Liver (tissue), 8 donors: ENCODE measurements at regions not wholly inside any gene's neighbourhood (a gene's known extent, or its start where the extent isn't known, plus 50 kb on each side); places are given as distances from the start of the nearest gene placed in this dataset.

ENCODE experiments used
- DNase-seq: peaks from one replicate; pipeline ENCODE4 v3.0.0-alpha.2; 2017; ENCODE audit warnings: low spot score
- H3K27ac ChIP-seq, 2 donors: one replicate each; pipeline ENCODE4 v1.7.0; 2013; ENCODE audit warnings: inconsistent platforms in 2 of 2, low read length in 2 of 2, control low read depth in 1 of 2, low read depth in 1 of 2, mild to moderate bottlenecking in 1 of 2
- H3K27me3 ChIP-seq, 4 donors: one replicate each; pipeline versions ENCODE4 v1.6.1 to v1.7.0; 2013; ENCODE audit warnings: low read length in 3 of 4, inconsistent platforms in 1 of 4, mild to moderate bottlenecking in 1 of 4, moderate library complexity in 1 of 4; ENCODE audit not compliant: control insufficient read depth in 4 of 4, insufficient read depth in 4 of 4
- H3K36me3 ChIP-seq, 4 donors: one replicate each; pipeline versions ENCODE4 v1.6.1 to v1.7.0; 2013; ENCODE audit warnings: low read length in 3 of 4, mild to moderate bottlenecking in 3 of 4, low read depth in 1 of 4, moderate library complexity in 1 of 4; ENCODE audit not compliant: control insufficient read depth in 4 of 4, insufficient read depth in 3 of 4
- H3K4me1 ChIP-seq, 4 donors: one replicate each; pipeline versions ENCODE4 v1.6.1 to v1.7.0; 2013; ENCODE audit warnings: low read length in 3 of 4, mild to moderate bottlenecking in 3 of 4, moderate library complexity in 1 of 4; ENCODE audit not compliant: control insufficient read depth in 4 of 4, insufficient read depth in 4 of 4
- H3K4me3 ChIP-seq, 3 donors: one replicate each; pipeline versions ENCODE4 v1.6.1 to v1.7.0; 2013; ENCODE audit warnings: low read length in 3 of 3, control low read depth in 1 of 3, low read depth in 1 of 3, mild to moderate bottlenecking in 1 of 3
- H3K9ac ChIP-seq, 2 donors: one replicate each; pipeline ENCODE4 v1.7.0; 2013; ENCODE audit warnings: low read length in 2 of 2, mild to moderate bottlenecking in 2 of 2, moderate library complexity in 2 of 2, control low read depth in 1 of 2, low read depth in 1 of 2
- H3K9me3 ChIP-seq, 4 donors: one replicate each; pipeline versions ENCODE4 v1.6.1 to v1.7.0; 2013; ENCODE audit warnings: low read length in 3 of 4; ENCODE audit not compliant: control insufficient read depth in 4 of 4
- CTCF ChIP-seq: fragments of 150-350 bp; IDR thresholded peaks from 2 replicates; pipeline ENCODE4 v1.5.1; 2017; ENCODE audit warnings: improper control_type of control experiment, low read depth, low read length; ENCODE audit not compliant: missing input control
- EGR1 ChIP-seq, 2 donors: IDR thresholded peaks; 2 replicates each; pipeline ENCODE4 v1.6.1; 2016 to 2018; ENCODE audit warnings: antibody characterized with exemption in 2 of 2, low read depth in 2 of 2
- FOXA1 ChIP-seq: IDR thresholded peaks from 2 replicates; pipeline ENCODE4 v1.6.1; 2016; ENCODE audit warnings: antibody characterized with exemption
- FOXA2 ChIP-seq: IDR thresholded peaks from 2 replicates; pipeline ENCODE4 v1.6.1; 2016; ENCODE audit warnings: antibody characterized with exemption
- GABPA ChIP-seq, 2 donors: IDR thresholded peaks in 1 of 2; conservative IDR thresholded peaks in 1 of 2; 2 replicates each; pipeline ENCODE4 v1.6.1; 2016; ENCODE audit warnings: antibody characterized with exemption in 2 of 2, mild to moderate bottlenecking in 1 of 2, moderate library complexity in 1 of 2
- HNF4A ChIP-seq, 2 donors: conservative IDR thresholded peaks; 2 replicates each; pipeline ENCODE4 v1.6.1; 2016; ENCODE audit warnings: antibody characterized with exemption in 2 of 2, mild to moderate bottlenecking in 2 of 2
- HNF4G ChIP-seq: IDR thresholded peaks from 2 replicates; pipeline ENCODE4 v1.6.1; 2016; ENCODE audit warnings: antibody characterized with exemption
- JUND ChIP-seq, 2 donors: IDR thresholded peaks; 2 replicates each; pipeline ENCODE4 v1.6.1; 2016; ENCODE audit warnings: antibody characterized with exemption in 2 of 2
- MAX ChIP-seq: IDR thresholded peaks from 2 replicates; pipeline ENCODE4 v1.6.1; 2016; ENCODE audit warnings: antibody characterized with exemption
- NR2F2 ChIP-seq: IDR thresholded peaks from 2 replicates; pipeline ENCODE4 v1.6.1; 2016; ENCODE audit warnings: antibody characterized with exemption
- REST ChIP-seq: IDR thresholded peaks from 2 replicates; pipeline ENCODE4 v1.6.1; 2016; ENCODE audit warnings: antibody characterized with exemption, mild to moderate bottlenecking
- RXRA ChIP-seq, 2 donors: IDR thresholded peaks; 2 replicates each; pipeline ENCODE4 v1.6.1; 2017 to 2018; ENCODE audit warnings: antibody characterized with exemption in 2 of 2, mild to moderate bottlenecking in 1 of 2
- SP1 ChIP-seq: IDR thresholded peaks from 2 replicates; pipeline ENCODE4 v1.6.1; 2018; ENCODE audit warnings: antibody characterized with exemption, mild to moderate bottlenecking
- TAF1 ChIP-seq: conservative IDR thresholded peaks from 2 replicates; pipeline ENCODE4 v1.6.1; 2016; ENCODE audit warnings: antibody characterized with exemption, mild to moderate bottlenecking
- YY1 ChIP-seq: IDR thresholded peaks from 2 replicates; pipeline ENCODE4 v1.6.1; 2016; ENCODE audit warnings: antibody characterized with exemption, mild to moderate bottlenecking
- ZBTB33 ChIP-seq: IDR thresholded peaks from 2 replicates; pipeline ENCODE4 v1.6.1; 2016; ENCODE audit warnings: antibody characterized with exemption
- WGBS: extraction: QIAGEN DNeasy Blood & Tissue Kit; methylation state at CpG from one replicate; pipeline ENCODE4 v1.1.7; 2013; 5-methylcytosine and 5-hydroxymethylcytosine counted together
- donor health status: healthy.
- donor health status: healthy.
- donor health status: healthy.
- donor health status: healthy.
- donor health status: healthy.

- DNase-seq, result no peak
- no peak for TF ChIP-seq YY1
- no peak for TF ChIP-seq HNF4A (conservative IDR thresholded peaks at IDR 0.05)
- no peak for TF ChIP-seq NR2F2
- TF ChIP-seq HNF4G, result no peak
- no peak for TF ChIP-seq FOXA1
- no peak for TF ChIP-seq TAF1
- TF ChIP-seq RXRA (IDR thresholded peaks at IDR 0.05), result no peak
- no peak for TF ChIP-seq EGR1 (IDR thresholded peaks at IDR 0.05; ENCODE audit: low read depth in 2 of 2)
- no peak for TF ChIP-seq JUND (IDR thresholded peaks at IDR 0.05)
- no peak for TF ChIP-seq REST
- TF ChIP-seq CTCF, result no peak
- H3K27me3 ChIP-seq, result no peaks in the 10 kb centered on the region
- H3K4me3 ChIP-seq, result no peak overlapping the region
- no peak overlapping the region for H3K9ac ChIP-seq
- H3K36me3 ChIP-seq, result no peaks in the 10 kb centered on the region
- no peaks in the 10 kb centered on the region for H3K9me3 ChIP-seq
- WGBS, result 92% methylated on average over 3 of the region's 3 CpGs
- no peaks in the 10 kb centered on the region for H3K4me1 ChIP-seq
- H3K27ac ChIP-seq, result no peak overlapping the region
Measured at GRCh38 chr6:131379948-131380347, 193.1 kb upstream of the ARG1 start.

GRCh38 chr6:131381052-131381708 is 191.8 kb upstream of the ARG1 start:
- H3K9me3 ChIP-seq, result no peaks in the 10 kb centered on the region
- H3K36me3 ChIP-seq, result no peaks in the 10 kb centered on the region
- no peak for DNase-seq
- H3K4me3 ChIP-seq, result no peak overlapping the region
- no peak overlapping the region for H3K9ac ChIP-seq
- no peak overlapping the region for H3K27ac ChIP-seq
- 81% methylated on average over 9 of the region's 9 CpGs for WGBS
- no peaks in the 10 kb centered on the region for H3K27me3 ChIP-seq
- no peaks in the 10 kb centered on the region for H3K4me1 ChIP-seq
- TF ChIP-seq TAF1, result no peak

GRCh38 chr6:131381709-131382093 is 191.3 kb upstream of the ARG1 start:
- no peaks in the 10 kb centered on the region for H3K9me3 ChIP-seq
- H3K9ac ChIP-seq, result no peak overlapping the region
- H3K36me3 ChIP-seq, result no peaks in the 10 kb centered on the region
- DNase-seq, result no peak
- no peak overlapping the region for H3K27ac ChIP-seq
- H3K4me1 ChIP-seq, result no peaks in the 10 kb centered on the region
- 85% methylated on average over 7 of the region's 7 CpGs for WGBS
- H3K27me3 ChIP-seq, result no peaks in the 10 kb centered on the region
- no peak overlapping the region for H3K4me3 ChIP-seq
- TF ChIP-seq FOXA2 (no peak), NR2F2 (no peak), JUND (IDR thresholded peaks at IDR 0.05) (no peak), FOXA1 (no peak), CTCF (no peak), ZBTB33 (no peak), MAX (no peak), SP1 (no peak), GABPA (IDR thresholded peaks at IDR 0.05 in 1 of 2, conservative IDR thresholded peaks at IDR 0.05 in 1 of 2) (no peak), YY1 (no peak)
